ENCODE measurements at regions not wholly inside any gene's neighbourhood (a gene's known extent, or its start where the extent isn't known, plus 50 kb on each side); places are given as distances from the start of the nearest gene placed in this dataset.
A peak's percentile ranks its signal among the peaks of the same experiment; 100 is the strongest.
"Not testable (repeated sequence)": the region's sequence is repeated elsewhere in the genome, so short reads cannot be mapped to it uniquely, and the experiment has no call there.

DNA sequence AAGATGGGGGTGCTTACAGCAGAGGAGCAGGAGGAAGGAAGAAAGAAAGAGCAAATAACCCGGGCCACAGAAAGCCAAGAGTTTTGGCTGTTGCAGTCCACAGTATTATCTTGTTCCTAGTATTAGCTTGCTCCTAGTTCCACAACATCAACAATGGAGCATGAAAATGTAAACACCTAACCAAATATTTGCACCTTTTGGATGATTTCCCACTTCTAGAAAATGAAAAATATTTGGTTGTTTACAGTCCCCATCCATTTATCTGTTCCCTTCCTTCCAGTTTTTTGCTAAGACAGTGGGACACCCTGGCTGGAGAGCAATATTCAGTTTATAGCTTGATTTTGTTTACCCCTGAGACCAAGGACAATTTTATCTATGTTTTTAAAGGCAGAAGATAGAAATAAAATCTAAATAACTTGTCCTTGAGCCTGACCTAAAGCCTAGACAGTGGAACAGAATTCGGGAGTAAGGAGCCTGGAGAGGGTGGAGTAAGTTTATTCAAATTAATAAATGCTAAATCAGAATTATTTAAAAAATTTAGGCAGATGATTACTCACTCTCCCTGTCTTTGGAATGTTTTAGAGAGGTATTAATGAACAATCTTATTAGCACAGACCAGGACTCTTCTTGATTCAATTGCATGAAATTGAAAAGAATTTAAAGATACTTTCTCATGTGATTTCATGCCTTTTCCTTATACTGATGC is 51.6 kb downstream of the RESF1 start:
- Mint-ChIP-seq H3K4me3 (no peak overlapping the region), H3K4me1 (no peaks in the 10 kb centered on the region), H3K27ac (no peak overlapping the region), H3K36me3 (no peaks in the 10 kb centered on the region), H3K27me3 (no peaks in the 10 kb centered on the region), H3K9me3 (ENCODE audit: low read depth) (no peaks in the 10 kb centered on the region)
- no peak for DNase-seq
- CTCF ChIA-PET, result interaction anchor here (0.7 kb wide), 1 partner anchor 329 kb away, joined by 3 read pairs; no protein-coding TSS in a partner anchor
- ATAC-seq, result no peak

GRCh38 chr12:32012249-32012785 is 53.1 kb downstream of the RESF1 start:
- CTCF ChIA-PET, result no interaction called here
- H3K27ac Mint-ChIP-seq, result no peak overlapping the region
- H3K9me3 Mint-ChIP-seq (ENCODE audit: low read depth), result no peaks in the 10 kb centered on the region
- H3K27me3 Mint-ChIP-seq, result no peaks in the 10 kb centered on the region
- ATAC-seq (no peak), DNase-seq (no peak)
- no peaks in the 10 kb centered on the region for H3K4me1 Mint-ChIP-seq
- no peaks in the 10 kb centered on the region for H3K36me3 Mint-ChIP-seq
- no peak overlapping the region for H3K4me3 Mint-ChIP-seq

GRCh38 chr12:32015036-32015435 is 55.8 kb downstream of the RESF1 start:
- Mint-ChIP-seq H3K27ac (no peak overlapping the region), H3K4me1 (no peaks in the 10 kb centered on the region), H3K9me3 (ENCODE audit: low read depth) (no peaks in the 10 kb centered on the region), H3K4me3 (no peak overlapping the region), H3K27me3 (no peaks in the 10 kb centered on the region), H3K36me3 (no peaks in the 10 kb centered on the region)
- ATAC-seq (no peak), DNase-seq (no peak)
- CTCF ChIA-PET, result no interaction called here

- Mint-ChIP-seq H3K27me3 (no peaks in the 10 kb centered on the region), H3K9me3 (ENCODE audit: low read depth) (no peaks in the 10 kb centered on the region), H3K4me1 (peaks cover 15% of the 10 kb centered on the region), H3K4me3 (no peak overlapping the region), H3K27ac (no peak overlapping the region), H3K36me3 (peaks cover 3% of the 10 kb centered on the region)
- DNase-seq, result no peak
- no peak for ATAC-seq
- CTCF ChIA-PET, result no interaction called here
Measured at GRCh38 chr12:32016680-32017482, 57.7 kb downstream of the RESF1 start.

DNA sequence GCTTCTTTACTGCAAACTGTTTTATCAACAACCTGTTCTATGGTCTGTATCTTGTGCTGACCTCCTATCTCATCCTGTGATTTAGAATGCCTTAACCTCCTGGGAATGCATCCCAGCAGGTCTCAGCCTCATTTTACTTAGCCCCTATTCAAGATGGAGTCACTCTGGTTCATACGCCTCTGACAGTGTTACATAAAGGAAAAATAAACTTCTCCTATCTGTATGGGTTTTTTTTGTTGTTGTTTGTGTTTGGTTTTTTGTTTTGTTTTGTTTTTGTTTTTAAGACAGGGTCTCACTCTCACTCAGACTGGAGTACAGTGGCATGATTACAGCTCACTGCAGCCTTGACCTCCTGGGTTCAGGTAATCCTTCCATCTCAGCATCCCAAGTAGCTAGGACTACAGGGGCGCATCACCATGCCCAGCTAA is 62.1 kb downstream of the RESF1 start:
- H3K27ac Mint-ChIP-seq, result peak overlapping the region; percentile 20
- CTCF ChIA-PET, result no interaction called here
- no peaks in the 10 kb centered on the region for H3K27me3 Mint-ChIP-seq
- ATAC-seq, result no peak
- peaks cover 16% of the 10 kb centered on the region for H3K36me3 Mint-ChIP-seq
- H3K4me1 Mint-ChIP-seq, result peaks cover 34% of the 10 kb centered on the region
- DNase-seq, result no peak
- H3K4me3 Mint-ChIP-seq, result no peak overlapping the region
- H3K9me3 Mint-ChIP-seq (ENCODE audit: low read depth), result peaks cover 3% of the 10 kb centered on the region

GRCh38 chr12:32022387-32022786 is 63.2 kb downstream of the RESF1 start:
- peaks cover 16% of the 10 kb centered on the region for H3K36me3 Mint-ChIP-seq

DNA sequence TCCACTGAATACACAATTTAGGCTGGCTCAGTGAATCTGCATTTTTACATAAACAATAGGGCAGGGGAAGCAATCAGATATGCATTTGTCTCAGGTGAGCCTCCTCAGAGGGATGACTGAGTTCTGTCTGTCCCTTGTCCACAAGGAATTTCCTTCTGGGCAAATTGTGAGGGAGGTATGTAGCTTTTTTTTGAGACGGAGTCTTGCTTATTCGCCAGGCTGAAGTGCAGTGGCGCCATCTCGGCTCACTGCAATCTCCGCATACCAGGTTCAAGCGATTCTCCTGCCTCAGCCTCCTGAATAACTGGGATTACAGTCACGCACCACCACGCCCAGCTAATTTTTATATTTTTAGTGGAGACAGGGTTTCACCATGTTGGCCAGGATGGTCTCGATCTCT is 64.6 kb downstream of the RESF1 start:
- not testable (repeated sequence) for H3K4me3 Mint-ChIP-seq; H3K9me3 Mint-ChIP-seq (ENCODE audit: low read depth); H3K27me3 Mint-ChIP-seq; H3K27ac Mint-ChIP-seq; DNase-seq; ATAC-seq
- Mint-ChIP-seq H3K4me1 (peaks cover 40% of the 10 kb centered on the region), H3K36me3 (peaks cover 16% of the 10 kb centered on the region)
- CTCF ChIA-PET, result interaction anchor here (0.8 kb wide), 1 partner anchor 37 kb away, joined by 5 read pairs; no protein-coding TSS in a partner anchor

More at GRCh38 chr12:32022387-32022786, 63.2 kb downstream of the RESF1 start:
- ATAC-seq; H3K4me3 Mint-ChIP-seq; H3K27ac Mint-ChIP-seq; DNase-seq; H3K27me3 Mint-ChIP-seq; H3K9me3 Mint-ChIP-seq (ENCODE audit: low read depth): not testable (repeated sequence)
- peaks cover 40% of the 10 kb centered on the region for H3K4me1 Mint-ChIP-seq
- CTCF ChIA-PET, result interaction anchor here (0.8 kb wide), 1 partner anchor 30 kb away, joined by 3 read pairs; no protein-coding TSS in a partner anchor

DNA sequence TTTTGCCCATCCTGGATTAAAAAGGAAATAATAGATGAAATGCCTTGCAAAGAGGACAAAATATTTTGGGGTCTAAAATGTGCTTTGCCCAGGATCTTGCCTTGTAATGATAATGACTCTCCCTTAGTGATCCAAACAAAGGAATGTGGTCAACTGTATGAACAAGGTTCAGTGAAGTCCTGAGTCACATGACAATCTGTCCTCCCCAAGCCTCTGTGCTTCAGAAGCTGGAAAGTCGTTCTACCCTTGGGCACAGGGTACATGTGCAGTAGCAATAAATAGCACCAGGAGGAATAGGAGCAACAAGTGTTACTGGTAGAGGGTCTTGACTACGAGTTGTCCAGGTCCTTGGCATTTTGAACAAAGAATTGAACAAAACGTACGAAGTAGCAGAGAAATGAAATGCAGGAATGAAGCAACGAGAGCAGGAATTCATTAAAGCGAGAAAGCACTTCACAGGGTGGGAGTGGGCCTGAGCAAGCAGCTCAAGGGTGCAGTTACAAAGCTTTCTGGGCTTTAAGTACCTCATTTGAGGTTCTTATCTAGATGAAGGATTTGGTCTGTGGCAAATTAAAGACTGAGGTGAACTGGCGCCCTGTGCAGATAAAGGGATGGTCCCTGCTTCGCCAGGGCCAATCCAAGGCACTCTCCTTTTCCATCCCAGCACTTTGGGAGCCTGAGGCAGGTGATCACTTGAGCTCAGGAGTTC is 65.8 kb downstream of the RESF1 start:
- Mint-ChIP-seq H3K27me3 (no peaks in the 10 kb centered on the region), H3K27ac (no peak overlapping the region)
- CTCF ChIA-PET, result no interaction called here

DNA sequence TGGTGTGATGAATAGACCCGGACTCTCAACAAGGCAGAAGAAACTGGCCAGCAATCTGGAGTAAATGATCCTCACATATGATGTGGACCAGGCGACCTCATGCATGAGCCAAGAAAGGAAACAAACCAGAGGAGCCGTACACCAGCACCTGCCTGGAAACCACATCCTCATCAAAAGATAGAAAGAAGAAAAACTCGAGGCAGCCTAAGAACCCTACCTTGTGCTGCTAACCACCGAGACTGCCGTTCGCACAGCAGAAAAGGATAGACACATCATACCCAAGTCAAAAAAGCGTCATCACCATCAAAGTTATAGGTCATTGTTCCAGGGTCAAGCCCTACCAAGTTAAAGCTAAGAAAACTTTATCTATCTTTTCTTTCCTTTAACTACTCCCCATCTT is 66.7 kb downstream of the RESF1 start:
- no peak overlapping the region for H3K4me3 Mint-ChIP-seq
- H3K4me1 Mint-ChIP-seq, result peaks cover 35% of the 10 kb centered on the region
- DNase-seq (peak; percentile 84), ATAC-seq (peak; percentile 96)
- H3K27ac Mint-ChIP-seq, result peak overlapping the region; percentile 69
- no peaks in the 10 kb centered on the region for H3K27me3 Mint-ChIP-seq
- peaks cover 3% of the 10 kb centered on the region for H3K9me3 Mint-ChIP-seq (ENCODE audit: low read depth)
- H3K36me3 Mint-ChIP-seq, result peaks cover 16% of the 10 kb centered on the region
- CTCF ChIA-PET, result interaction anchor here (0.7 kb wide), 1 partner anchor 1178 kb away, joined by 3 read pairs; no protein-coding TSS in a partner anchor

More for the DNA sequence above, 65.8 kb downstream of the RESF1 start:
- ATAC-seq (no peak), DNase-seq (no peak)
- H3K4me1 Mint-ChIP-seq, result peaks cover 40% of the 10 kb centered on the region
- H3K9me3 Mint-ChIP-seq (ENCODE audit: low read depth), result peaks cover 3% of the 10 kb centered on the region
- H3K36me3 Mint-ChIP-seq, result peaks cover 16% of the 10 kb centered on the region
- H3K4me3 Mint-ChIP-seq, result no peak overlapping the region

GRCh38 chr12:32027684-32028365 is 68.6 kb downstream of the RESF1 start:
- DNase-seq (no peak), ATAC-seq (no peak)
- H3K36me3 Mint-ChIP-seq, result peaks cover 11% of the 10 kb centered on the region
- no peaks in the 10 kb centered on the region for H3K27me3 Mint-ChIP-seq
- CTCF ChIA-PET, result interaction anchor here (0.6 to 1.5 kb wide), 2 partner anchors 12 to 275 kb away, joined by 3 read pairs; no protein-coding TSS in a partner anchor
- no peak overlapping the region for H3K27ac Mint-ChIP-seq
- H3K4me1 Mint-ChIP-seq, result peaks cover 27% of the 10 kb centered on the region
- H3K9me3 Mint-ChIP-seq (ENCODE audit: low read depth), result peaks cover 2% of the 10 kb centered on the region
- no peak overlapping the region for H3K4me3 Mint-ChIP-seq

GRCh38 chr12:32030151-32030550 is 70.9 kb downstream of the RESF1 start:
- Mint-ChIP-seq H3K27me3 (no peaks in the 10 kb centered on the region), H3K4me1 (peaks cover 20% of the 10 kb centered on the region), H3K4me3 (no peak overlapping the region), H3K27ac (no peak overlapping the region), H3K36me3 (peaks cover 3% of the 10 kb centered on the region), H3K9me3 (ENCODE audit: low read depth) (no peaks in the 10 kb centered on the region)
- CTCF ChIA-PET, result no interaction called here
- ATAC-seq (no peak), DNase-seq (no peak)

DNA sequence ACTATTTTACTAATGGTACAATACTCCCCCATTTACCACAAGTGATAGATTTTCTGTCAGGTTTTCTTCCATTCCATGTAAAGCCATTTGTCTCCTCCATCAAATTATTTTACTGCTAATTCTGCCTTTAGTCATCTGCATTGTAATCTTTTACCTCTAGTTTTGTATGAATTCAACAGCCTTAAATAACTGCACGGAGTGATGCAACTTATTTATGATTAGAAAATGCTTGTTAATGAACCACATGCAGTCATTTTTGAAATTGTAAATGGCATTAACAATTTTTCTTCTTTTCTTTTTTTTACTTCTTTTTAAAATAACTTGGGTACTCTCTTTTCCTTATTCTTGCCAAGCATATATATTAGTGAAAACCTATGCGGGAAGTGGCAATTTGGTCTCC is 71.5 kb downstream of the RESF1 start:
- no peak for ATAC-seq
- CTCF ChIA-PET, result no interaction called here
- no peaks in the 10 kb centered on the region for H3K27me3 Mint-ChIP-seq
- no peak overlapping the region for H3K27ac Mint-ChIP-seq
- peaks cover 3% of the 10 kb centered on the region for H3K36me3 Mint-ChIP-seq
- no peak for DNase-seq
- H3K4me1 Mint-ChIP-seq, result peaks cover 15% of the 10 kb centered on the region
- no peaks in the 10 kb centered on the region for H3K9me3 Mint-ChIP-seq (ENCODE audit: low read depth)
- no peak overlapping the region for H3K4me3 Mint-ChIP-seq

- Mint-ChIP-seq H3K27me3 (no peaks in the 10 kb centered on the region), H3K9me3 (ENCODE audit: low read depth) (no peaks in the 10 kb centered on the region), H3K4me3 (no peak overlapping the region), H3K27ac (no peak overlapping the region), H3K36me3 (no peaks in the 10 kb centered on the region), H3K4me1 (peaks cover 11% of the 10 kb centered on the region)
- no peak for ATAC-seq
- DNase-seq, result no peak
- CTCF ChIA-PET, result no interaction called here
Measured at GRCh38 chr12:32031109-32031508, 71.9 kb downstream of the RESF1 start.

Measured in activated CD8-positive, alpha-beta memory T cell treated with anti-CD3 and anti-CD28 coated beads, Interleukin-2, amount 10 ng/mL, durations not matched to agents 7 days and 5 days (primary cell).